PC-3 (cell line): ENCODE measurements at regions not wholly inside any gene's neighbourhood (a gene's known extent, or its start where the extent isn't known, plus 50 kb on each side); places are given as distances from the start of the nearest gene placed in this dataset.

Source experiments
- ATAC-seq: fragments of 200-7000 bp; cut with Tn5 transposase; 2 replicates; pipeline ENCODE4 v1.9.1; 2020; ENCODE audit warnings: mild to moderate bottlenecking, moderate library complexity
- BruUV-seq: library from RNA; stranded (reverse); fragments of 400-500 nt; replicated peaks from 2 replicates; lab custom pipeline; 2021; lab: Mats Ljungman, UMichigan
- CTCF ChIA-PET: fragments of 300-600 bp; sonication (Branson Sonifier 250); formaldehyde crosslinking; loops from one replicate; lab custom pipeline; 2022; ENCODE audit warnings: antibody characterized with exemption; lab: Charles Lee
- POLR2A ChIA-PET: fragments of 300-600 bp; sonication (Branson Sonifier 250); formaldehyde crosslinking; loops from one replicate; lab custom pipeline; 2022; ENCODE audit warnings: antibody characterized with exemption; ENCODE audit not compliant: unreplicated experiment; lab: Charles Lee
- DNase-seq: peaks from one replicate; pipeline ENCODE4 v3.0.0-alpha.2; 2015
- H2AFZ ChIP-seq: fragments of 300-600 bp; sonication (generic); 2 replicates; pipeline ENCODE4 v1.6.0; 2016; ENCODE audit warnings: antibody characterized with exemption, low read length
- H3F3A ChIP-seq: fragments of 300-600 bp; sonication (generic); one replicate; pipeline ENCODE4 v1.6.0; 2017; ENCODE audit warnings: antibody characterized with exemption, low read length, control low read depth, mild to moderate bottlenecking; ENCODE audit not compliant: unreplicated experiment
- H3K27ac ChIP-seq: fragments of 300-600 bp; sonication (generic); 2 replicates; pipeline ENCODE4 v1.5.1; 2016; ENCODE audit warnings: mild to moderate bottlenecking, low read length
- H3K27me3 ChIP-seq: fragments of 300-600 bp; sonication (generic); 2 replicates; pipeline ENCODE4 v1.6.1; 2016; ENCODE audit warnings: low read length, mixed read lengths
- H3K36me3 ChIP-seq: fragments of 300-600 bp; sonication (generic); 2 replicates; pipeline ENCODE4 v1.6.1; 2016; ENCODE audit warnings: low read depth, mixed run types, low read length, mixed read lengths
- H3K4me1 ChIP-seq: fragments of 300-600 bp; sonication (generic); 2 replicates; pipeline ENCODE4 v1.5.1; 2016; ENCODE audit warnings: low read length; ENCODE audit not compliant: insufficient read depth
- H3K4me2 ChIP-seq: fragments of 300-600 bp; sonication (generic); 2 replicates; pipeline ENCODE4 v1.6.0; 2016; ENCODE audit warnings: low read length
- H3K4me3 ChIP-seq: fragments of 300-600 bp; sonication (generic); 2 replicates; pipeline ENCODE4 v1.5.1; 2016; ENCODE audit warnings: mild to moderate bottlenecking, low read length, mixed read lengths
- H3K79me2 ChIP-seq: fragments of 300-600 bp; sonication (generic); 2 replicates; pipeline ENCODE4 v1.6.1; 2017; ENCODE audit warnings: low read length, mixed read lengths
- H3K9ac ChIP-seq: fragments of 300-600 bp; sonication (generic); 2 replicates; pipeline ENCODE4 v1.6.0; 2016; ENCODE audit warnings: mild to moderate bottlenecking, low read length
- H3K9me2 ChIP-seq: fragments of 300-600 bp; sonication (generic); replicated peaks from 2 replicates; pipeline ENCODE4 v1.6.1; 2016; ENCODE audit warnings: mixed run types, low read length, mixed read lengths
- H3K9me3 ChIP-seq: fragments of 300-600 bp; sonication (generic); 2 replicates; pipeline ENCODE4 v1.6.1; 2016; ENCODE audit warnings: low read length, mixed read lengths
- H4K20me1 ChIP-seq: fragments of 300-600 bp; sonication (generic); 2 replicates; pipeline ENCODE4 v1.6.1; 2016; ENCODE audit warnings: low read length, mixed read lengths
- CTCF ChIP-seq: fragments of 300-600 bp; sonication (generic); conservative IDR thresholded peaks from 2 replicates; pipeline ENCODE4 v1.5.1; 2017; ENCODE audit warnings: antibody characterized with exemption, low read depth, mild to moderate bottlenecking, low read length
- EZH2 ChIP-seq: fragments of 300-600 bp; sonication (generic); IDR thresholded peaks from one replicate; pipeline ENCODE4 v1.6.1; 2017; ENCODE audit warnings: antibody characterized with exemption, mild to moderate bottlenecking, low read length; ENCODE audit not compliant: unreplicated experiment
- EZH2phosphoT487 ChIP-seq: fragments of 300-600 bp; sonication (generic); IDR thresholded peaks from 2 replicates; pipeline ENCODE4 v1.6.1; 2018; ENCODE audit warnings: mild to moderate bottlenecking, antibody characterized with exemption, low read length, borderline replicate concordance
- intact Hi-C: fragments of 100-400 bp; cut with micrococcal nuclease; formaldehyde crosslinking; loops from 2 replicates; pipeline ENCODE4 v1.9.0; 2023

- Histone ChIP-seq H3K4me3 (no peak overlapping the region), H2AFZ (no peak overlapping the region), H3K79me2 (no peaks in the 10 kb centered on the region), H3K27me3 (peaks cover 32% of the 10 kb centered on the region; the same call in 1 of the 2 replicates), H3K4me2 (no peak overlapping the region), H3K9me3 (no peaks in the 10 kb centered on the region), H3K27ac (no peak overlapping the region), H3K9ac (no peak overlapping the region), H3K9me2 (no peaks in the 10 kb centered on the region; the same call in 1 of the 2 replicates), H3K36me3 (no peaks in the 10 kb centered on the region), H3K4me1 (peaks cover 6% of the 10 kb centered on the region; the same call in 1 of the 2 replicates), H3F3A (no peaks in the 10 kb centered on the region), H4K20me1 (no peaks in the 10 kb centered on the region)
- no TSS peak for BruUV-seq
- no peak for TF ChIP-seq EZH2
- no peak for TF ChIP-seq CTCF
- no peak for TF ChIP-seq EZH2phosphoT487
- ATAC-seq (no peak), DNase-seq (no peak)
- ChIA-PET POLR2A (no interaction called here), CTCF (interaction anchor here (1.1 kb wide), 1 partner anchor 195 kb away, joined by 3 read pairs; no protein-coding TSS in a partner anchor)
- intact Hi-C loops = no loop called here
Observed at GRCh38 chr11:76723548-76723947, 53.0 kb upstream of the LRRC32 start.

DNA sequence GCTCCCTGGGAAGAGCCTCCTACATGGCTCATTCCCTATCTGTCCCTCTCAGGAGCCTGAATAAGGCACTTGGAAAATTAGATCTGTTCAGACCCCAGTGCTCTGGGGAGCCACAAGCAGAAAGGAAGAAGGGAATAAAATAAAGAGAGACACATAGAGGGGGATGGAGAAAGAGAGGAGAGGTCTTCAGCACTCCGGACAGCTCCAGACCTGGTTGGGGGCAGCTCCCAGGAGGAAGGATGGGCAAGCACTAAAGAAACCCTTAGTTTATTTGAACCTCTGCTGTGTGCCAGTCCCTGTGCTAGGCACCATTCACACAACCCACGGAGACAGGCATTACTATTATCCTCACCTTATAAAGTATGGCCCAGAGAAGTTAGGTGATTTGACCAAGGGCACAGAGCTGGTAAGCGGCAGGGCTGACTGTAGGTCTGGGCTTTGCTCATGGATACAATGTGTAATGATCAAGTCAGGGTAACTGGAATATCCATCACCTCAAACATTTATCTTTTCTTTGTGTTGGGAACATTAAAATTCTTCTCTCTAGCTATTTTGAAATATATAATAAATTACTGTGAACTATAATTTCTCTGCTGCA lies 53.7 kb upstream of the LRRC32 start:
- no peaks in the 10 kb centered on the region for H3F3A ChIP-seq
- no peak for DNase-seq
- ATAC-seq = no peak
- no peak for TF ChIP-seq EZH2phosphoT487
- TF ChIP-seq EZH2 = no peak
- no peak for TF ChIP-seq CTCF
- no peak overlapping the region for H3K9ac ChIP-seq
- no peak overlapping the region for H3K4me3 ChIP-seq
- intact Hi-C loops = no loop called here
- no peak overlapping the region for H2AFZ ChIP-seq
- H3K9me2 ChIP-seq = no peaks in the 10 kb centered on the region; the same call in 1 of the 2 replicates
- peaks cover 6% of the 10 kb centered on the region; the same call in 1 of the 2 replicates for H3K4me1 ChIP-seq
- no peaks in the 10 kb centered on the region for H4K20me1 ChIP-seq
- H3K36me3 ChIP-seq = no peaks in the 10 kb centered on the region
- ChIA-PET CTCF (interaction anchor here (1.0 to 1.1 kb wide), 2 partner anchors 9 to 195 kb away, joined by 3 read pairs; no protein-coding TSS in a partner anchor), POLR2A (no interaction called here)
- no peak overlapping the region for H3K4me2 ChIP-seq
- H3K79me2 ChIP-seq = no peaks in the 10 kb centered on the region
- H3K9me3 ChIP-seq = no peaks in the 10 kb centered on the region
- no TSS peak for BruUV-seq
- H3K27ac ChIP-seq = no peak overlapping the region
- H3K27me3 ChIP-seq = peaks cover 39% of the 10 kb centered on the region; the same call in 1 of the 2 replicates

GRCh38 chr11:76728227-76728626 lies 54.9 kb upstream of the TSKU start:
- Histone ChIP-seq H3K4me2 (no peak overlapping the region), H3K27me3 (peaks cover 42% of the 10 kb centered on the region; the same call in 1 of the 2 replicates), H3K27ac (no peak overlapping the region), H3K9me2 (no peaks in the 10 kb centered on the region; the same call in 1 of the 2 replicates), H3K36me3 (no peaks in the 10 kb centered on the region), H3K79me2 (no peaks in the 10 kb centered on the region), H3K4me1 (no peaks in the 10 kb centered on the region), H3K9ac (no peak overlapping the region), H2AFZ (no peak overlapping the region), H3F3A (no peaks in the 10 kb centered on the region), H3K4me3 (no peak overlapping the region), H3K9me3 (no peaks in the 10 kb centered on the region), H4K20me1 (no peaks in the 10 kb centered on the region)
- ATAC-seq (no peak), DNase-seq (no peak)
- intact Hi-C loops = no loop called here
- BruUV-seq = no TSS peak
- TF ChIP-seq EZH2phosphoT487 (no peak), EZH2 (no peak), CTCF (no peak)
- POLR2A ChIA-PET = no interaction called here
- CTCF ChIA-PET = no interaction called here
